Endothelial cell of umbilical vein (primary cell): ENCODE measurements at regions not wholly inside any gene's neighbourhood (a gene's known extent, or its start where the extent isn't known, plus 50 kb on each side); places are given as distances from the start of the nearest gene placed in this dataset.
"Not testable (repeated sequence)": the region's sequence is repeated elsewhere in the genome, so short reads cannot be mapped to it uniquely, and the experiment has no call there.

ENCODE experiments used
- BruUV-seq: library from RNA; stranded (reverse); fragments of 400-500 nt; replicated peaks from 2 replicates; lab custom pipeline; 2021; lab: Mats Ljungman, UMichigan
- CTCF ChIA-PET: fragments of 300-600, 350-600 bp; sonication (Branson Sonifier 250); formaldehyde crosslinking; loops from one replicate; lab custom pipeline; 2021; ENCODE audit warnings: antibody characterized with exemption, inconsistent platforms; lab: Charles Lee
- POLR2A ChIA-PET: fragments of 300-600, 350-600 bp; sonication (Branson Sonifier 250); formaldehyde crosslinking; loops from one replicate; lab custom pipeline; 2021; ENCODE audit warnings: antibody characterized with exemption, inconsistent platforms; lab: Charles Lee
- DNase-seq: peaks from one replicate; pipeline ENCODE4 v3.0.0-alpha.2; 2011; ENCODE audit warnings: low read depth, low spot score
- FAIRE-seq: peaks from 2 replicates; lab custom pipeline; 2011; peaks lifted over from hg19 to GRCh38; lab: Jason Lieb, UNC
- H2AFZ ChIP-seq: 2 replicates; pipeline ENCODE4 v1.6.0; 2012; ENCODE audit warnings: low read depth, low read length, control low read depth, inconsistent platforms
- H3K27ac ChIP-seq: 2 replicates; pipeline ENCODE4 v1.5.1; 2011; ENCODE audit warnings: low read depth, mild to moderate bottlenecking, control low read depth, low read length, moderate library complexity; ENCODE audit not compliant: insufficient read depth
- H3K27me3 ChIP-seq, 2 experiments: 2 replicates each; pipeline versions ENCODE4 v1.6.0 to v1.6.1; 2011; ENCODE audit warnings: low read length in 2 of 2, mixed read lengths in 1 of 2; ENCODE audit not compliant: control insufficient read depth in 2 of 2, insufficient read depth in 2 of 2
- H3K36me3 ChIP-seq, 2 experiments: 2 replicates in 1 of 2; 3 replicates in 1 of 2; pipeline ENCODE4 v1.5.1; 2011; ENCODE audit warnings: low read length in 2 of 2, mild to moderate bottlenecking in 1 of 2, moderate library complexity in 1 of 2; ENCODE audit not compliant: control insufficient read depth in 2 of 2, insufficient read depth in 2 of 2; ENCODE audit errors: extremely low read depth in 1 of 2
- H3K4me1 ChIP-seq: 3 replicates; pipeline ENCODE4 v1.5.1; 2011; ENCODE audit warnings: mild to moderate bottlenecking, low read length; ENCODE audit not compliant: control insufficient read depth, insufficient read depth; ENCODE audit errors: extremely low read depth
- H3K4me2 ChIP-seq: 2 replicates; pipeline ENCODE4 v1.6.1; 2011; ENCODE audit warnings: low read length, control low read depth, mixed read lengths; ENCODE audit not compliant: insufficient read depth
- H3K4me3 ChIP-seq, 3 experiments: fragments of 200-600 bp in 1 of 3; sonication (generic), shearing (Covaris generic) in 1 of 3; replicated peaks in 1 of 3; 2 replicates each; pipeline ENCODE4 v1.5.1; 2011 to 2016; ENCODE audit warnings: control low read depth in 3 of 3, low read length in 3 of 3, mild to moderate bottlenecking in 2 of 3, inconsistent platforms in 1 of 3, low read depth in 1 of 3, moderate library complexity in 1 of 3; ENCODE audit not compliant: insufficient read depth in 1 of 3
- H3K79me2 ChIP-seq: 2 replicates; pipeline ENCODE4 v1.6.0; 2012; ENCODE audit warnings: low read length, inconsistent platforms; ENCODE audit not compliant: control insufficient read depth, insufficient read depth
- H3K9ac ChIP-seq: replicated peaks from 2 replicates; pipeline ENCODE3; 2011; ENCODE audit warnings: low read length, control low read depth; ENCODE audit not compliant: insufficient read depth; ENCODE audit errors: extremely low read depth
- H3K9me1 ChIP-seq: replicated peaks from 3 replicates; pipeline ENCODE4 v1.6.0; 2011; ENCODE audit warnings: mild to moderate bottlenecking, low read length; ENCODE audit not compliant: control insufficient read depth, insufficient read depth; ENCODE audit errors: extremely low read depth
- H3K9me3 ChIP-seq: replicated peaks from 2 replicates; pipeline ENCODE4 v1.5.1; 2012; ENCODE audit warnings: low read length, inconsistent platforms; ENCODE audit not compliant: control insufficient read depth, insufficient read depth
- H4K20me1 ChIP-seq: replicated peaks from 2 replicates; pipeline ENCODE3; 2011; ENCODE audit warnings: mild to moderate bottlenecking, low read length; ENCODE audit not compliant: control insufficient read depth, insufficient read depth; ENCODE audit errors: extremely low read depth
- EZH2 ChIP-seq: IDR thresholded peaks from 2 replicates; pipeline ENCODE4 v1.6.1; 2012; ENCODE audit warnings: borderline replicate concordance, low read depth, mild to moderate bottlenecking, moderate library complexity, low read length, inconsistent platforms; ENCODE audit not compliant: severe bottlenecking
- FOS ChIP-seq: IDR thresholded peaks from 2 replicates; pipeline ENCODE4 v1.6.1; 2011; ENCODE audit warnings: mild to moderate bottlenecking, low read length, moderate library complexity, borderline replicate concordance; ENCODE audit not compliant: insufficient read depth
- GATA2 ChIP-seq: IDR thresholded peaks from 2 replicates; pipeline ENCODE4 v1.7.0; 2011; ENCODE audit warnings: low read depth, mild to moderate bottlenecking, moderate library complexity, mixed read lengths, low read length; ENCODE audit not compliant: insufficient read length, insufficient read depth
- JUN ChIP-seq: IDR thresholded peaks from 2 replicates; pipeline ENCODE4 v1.6.1; 2011; ENCODE audit warnings: borderline replicate concordance, low read depth; ENCODE audit not compliant: insufficient read length, insufficient read depth
- MAX ChIP-seq: IDR thresholded peaks from 2 replicates; pipeline ENCODE4 v1.6.1; 2011; ENCODE audit not compliant: insufficient read depth, insufficient read length
- MYC ChIP-seq: IDR thresholded peaks from one replicate; pipeline ENCODE4 v1.6.1; 2011; ENCODE audit warnings: mild to moderate bottlenecking, low read depth, low read length
- POLR2A ChIP-seq: IDR thresholded peaks from 2 replicates; pipeline ENCODE4 v1.6.1; 2012; ENCODE audit warnings: low read depth, mild to moderate bottlenecking, control low read depth, low read length
- POLR2AphosphoS5 ChIP-seq: IDR thresholded peaks from 2 replicates; pipeline ENCODE4 v1.6.1; 2012; ENCODE audit warnings: low read depth, mild to moderate bottlenecking, control low read depth, low read length, moderate library complexity; ENCODE audit not compliant: insufficient read depth
- dilution Hi-C: fragments of 300-500 bp; cut with MboI; formaldehyde crosslinking; loops from one replicate; pipeline ENCODE4 v1.15.0; 2019; ENCODE audit warnings: low sequenced_read_pairs; ENCODE audit not compliant: extremely low pct_ligation_motif_present
- intact Hi-C: fragments of 100-400 bp; cut with micrococcal nuclease; formaldehyde crosslinking; loops from one replicate; pipeline ENCODE4 v1.10.0; 2022
- TF ChIP-seq, protein P1 (sequence below), 2 donors: IDR thresholded peaks; 1 replicate in 1 of 2; 2 replicates in 1 of 2; pipeline ENCODE4 v1.5.1; 2011; ENCODE audit warnings: low read length in 2 of 2, mild to moderate bottlenecking in 2 of 2, moderate library complexity in 2 of 2, control low read depth in 1 of 2, inconsistent platforms in 1 of 2, low read depth in 1 of 2; ENCODE audit not compliant: insufficient read depth in 1 of 2; ENCODE audit errors: extremely low read depth in 1 of 2

- DNase-seq (no peak), FAIRE-seq (no peak)
- no peak for TF ChIP-seq MYC
- TF ChIP-seq JUN = no peak
- no peak for TF ChIP-seq GATA2
- no peak for TF ChIP-seq MAX
- TF ChIP-seq EZH2 = no peak
- TF ChIP-seq POLR2AphosphoS5 = no peak
- no peak for TF ChIP-seq FOS
- no peak for TF ChIP-seq POLR2A
- TF ChIP-seq, protein P1, sequence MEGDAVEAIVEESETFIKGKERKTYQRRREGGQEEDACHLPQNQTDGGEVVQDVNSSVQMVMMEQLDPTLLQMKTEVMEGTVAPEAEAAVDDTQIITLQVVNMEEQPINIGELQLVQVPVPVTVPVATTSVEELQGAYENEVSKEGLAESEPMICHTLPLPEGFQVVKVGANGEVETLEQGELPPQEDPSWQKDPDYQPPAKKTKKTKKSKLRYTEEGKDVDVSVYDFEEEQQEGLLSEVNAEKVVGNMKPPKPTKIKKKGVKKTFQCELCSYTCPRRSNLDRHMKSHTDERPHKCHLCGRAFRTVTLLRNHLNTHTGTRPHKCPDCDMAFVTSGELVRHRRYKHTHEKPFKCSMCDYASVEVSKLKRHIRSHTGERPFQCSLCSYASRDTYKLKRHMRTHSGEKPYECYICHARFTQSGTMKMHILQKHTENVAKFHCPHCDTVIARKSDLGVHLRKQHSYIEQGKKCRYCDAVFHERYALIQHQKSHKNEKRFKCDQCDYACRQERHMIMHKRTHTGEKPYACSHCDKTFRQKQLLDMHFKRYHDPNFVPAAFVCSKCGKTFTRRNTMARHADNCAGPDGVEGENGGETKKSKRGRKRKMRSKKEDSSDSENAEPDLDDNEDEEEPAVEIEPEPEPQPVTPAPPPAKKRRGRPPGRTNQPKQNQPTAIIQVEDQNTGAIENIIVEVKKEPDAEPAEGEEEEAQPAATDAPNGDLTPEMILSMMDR (IDR thresholded peaks at IDR 0.05; ENCODE audit: extremely low read depth in 1 of 2, insufficient read depth in 1 of 2, low read depth in 1 of 2, low read length in 2 of 2) = no peak
- Histone ChIP-seq H3K27me3 (no peaks in the 10 kb centered on the region), H3K9me3 (no peaks in the 10 kb centered on the region), H3K79me2 (no peaks in the 10 kb centered on the region), H2AFZ (no peak overlapping the region), H3K27ac (no peak overlapping the region), H3K36me3 (no peaks in the 10 kb centered on the region), H4K20me1 (no peaks in the 10 kb centered on the region), H3K4me2 (no peak overlapping the region), H3K4me1 (no peaks in the 10 kb centered on the region), H3K9ac (no peak overlapping the region), H3K4me3 (no peak overlapping the region), H3K9me1 (no peaks in the 10 kb centered on the region)
- ChIA-PET POLR2A (no interaction called here), CTCF (no interaction called here)
- dilution Hi-C loops = no loop called here
- BruUV-seq = no TSS peak
- intact Hi-C loops = no loop called here
These were observed 159.0 kb upstream of the PCDH9 start for GRCh38 chr13:67389171-67389570.

GRCh38 chr13:67383109-67383757 lies 153.1 kb upstream of the PCDH9 start:
- FAIRE-seq, CTCF ChIA-PET, H3K27me3 ChIP-seq, H3K4me2 ChIP-seq, H3K9me3 ChIP-seq, dilution Hi-C loops, POLR2A ChIA-PET, H4K20me1 ChIP-seq, H3K79me2 ChIP-seq, H3K27ac ChIP-seq, BruUV-seq, DNase-seq, H3K9me1 ChIP-seq, H3K4me3 ChIP-seq, H2AFZ ChIP-seq, H3K9ac ChIP-seq, intact Hi-C loops, H3K36me3 ChIP-seq, H3K4me1 ChIP-seq: not testable (repeated sequence)
